NCI-H2107 treated with DMSO at 0.1 percent for 48 hours (cell line): ENCODE measurements at regions not wholly inside any gene's neighbourhood (a gene's known extent, or its start where the extent isn't known, plus 50 kb on each side); places are given as distances from the start of the nearest gene placed in this dataset.

Experiments used
- DNase-seq: peaks from one replicate; lab custom pipeline; 2025; ENCODE audit not compliant: unreplicated experiment; lab: John Stamatoyannopoulos, UW

GRCh38 chr2:43088143-43089073, 138.0 kb downstream of the ZFP36L2 start:
- DNase-seq, result no peak

- no peak for DNase-seq
Observed at GRCh38 chr2:43087413-43087812, 139.0 kb downstream of the ZFP36L2 start.

DNA sequence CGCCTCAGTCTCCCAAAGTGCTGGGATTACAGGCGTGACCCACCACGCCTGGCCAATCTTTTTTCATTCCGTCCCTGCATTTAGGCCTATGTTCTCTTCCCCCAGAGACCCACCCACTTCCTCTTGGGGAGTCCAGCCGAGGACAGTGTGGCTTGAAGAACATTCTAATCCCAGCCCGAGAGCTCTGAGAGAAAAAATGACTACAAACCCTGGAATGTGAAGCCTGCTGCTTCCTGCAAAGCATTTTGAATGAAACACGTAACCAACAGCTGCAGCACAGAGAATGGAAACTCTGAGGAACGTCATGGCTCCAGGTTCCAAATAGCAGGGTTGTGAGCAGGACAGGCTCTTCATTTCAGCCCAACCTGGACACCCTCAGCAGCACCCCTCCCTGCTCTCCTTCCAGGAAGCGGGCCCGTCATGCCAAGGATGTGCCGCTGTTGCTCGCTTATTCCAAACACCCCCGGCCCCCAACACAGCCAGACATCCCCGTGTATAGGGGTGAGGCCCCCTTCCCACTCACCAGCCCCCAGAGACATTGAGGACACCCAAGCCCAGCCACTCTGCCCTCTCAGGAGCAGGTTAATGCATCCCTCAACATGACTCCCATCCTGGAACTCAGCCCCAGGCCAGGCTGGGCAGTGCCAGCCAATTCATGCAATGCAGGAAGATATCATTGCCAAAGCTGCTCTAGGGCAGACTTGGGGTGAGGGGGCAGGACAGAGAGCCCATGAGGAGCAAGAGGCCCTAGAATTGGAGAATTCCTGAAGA, 139.8 kb downstream of the ZFP36L2 start:
- no peak for DNase-seq

DNA sequence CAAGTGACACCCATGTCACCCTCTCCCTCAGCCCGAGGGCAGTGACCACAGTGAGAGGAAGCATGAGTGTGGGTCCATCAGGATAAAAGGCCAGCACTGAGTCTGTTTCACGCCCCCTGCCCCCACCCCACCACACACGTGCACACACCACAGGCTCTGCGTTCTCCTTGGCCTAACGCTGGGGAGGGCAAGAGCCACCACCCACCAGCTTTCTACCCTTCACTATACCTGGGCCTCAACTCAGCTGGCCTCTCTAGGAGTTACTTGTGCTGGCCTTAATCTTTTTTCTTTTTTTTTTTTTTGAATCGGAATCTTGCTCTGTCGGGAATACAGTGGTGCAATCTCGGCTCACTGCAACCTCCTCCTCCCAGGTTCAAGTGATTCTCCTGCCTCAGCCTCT, 140.5 kb downstream of the ZFP36L2 start:
- DNase-seq, result no peak

GRCh38 chr2:43085505-43085904, 140.9 kb downstream of the ZFP36L2 start:
- DNase-seq, result no peak

- no peak for DNase-seq
Observed at GRCh38 chr2:43084699-43085091, 141.7 kb downstream of the ZFP36L2 start.

- no peak for DNase-seq
Observed at GRCh38 chr2:43083710-43084698, 142.4 kb downstream of the ZFP36L2 start.

GRCh38 chr2:43082903-43083677, 143.3 kb downstream of the ZFP36L2 start:
- DNase-seq, result no peak

DNA sequence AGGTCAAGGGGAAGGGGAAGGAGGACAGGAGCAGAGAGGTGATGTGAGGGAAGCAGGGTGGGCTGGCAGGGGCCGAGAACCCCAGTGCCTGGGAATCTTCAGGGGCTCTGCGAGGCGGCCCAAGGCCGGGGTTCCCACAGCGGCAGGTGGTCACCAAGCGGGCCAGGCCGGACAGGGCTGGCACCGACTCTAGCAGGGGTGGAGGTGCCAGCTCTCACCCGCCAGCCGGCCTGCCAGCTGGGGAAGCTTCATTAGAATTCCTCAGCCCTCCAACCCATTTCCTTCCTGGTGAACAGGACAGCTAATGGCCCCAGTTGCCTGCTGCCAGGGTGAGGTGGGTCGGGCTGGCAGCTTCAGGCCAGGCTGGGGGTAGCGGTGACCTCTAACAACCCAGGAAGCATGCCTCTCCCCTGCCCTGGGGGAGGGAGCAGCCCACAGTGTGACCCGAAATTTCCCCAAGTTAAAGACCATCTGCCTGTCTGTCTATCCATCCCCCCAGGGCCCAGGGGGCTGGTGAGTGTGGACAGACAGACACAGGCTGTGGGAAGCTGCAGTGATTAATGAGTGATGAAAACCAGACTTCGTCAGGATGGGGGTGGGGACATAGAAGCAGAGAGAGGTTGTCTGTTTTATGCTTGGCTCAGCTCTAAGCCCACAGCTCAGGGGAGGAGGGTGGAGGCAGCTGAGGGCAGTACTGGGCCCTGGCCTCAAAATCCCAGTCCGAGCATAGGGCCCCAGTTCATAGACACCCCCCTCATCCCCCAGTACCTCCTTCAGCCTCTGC, 144.1 kb downstream of the ZFP36L2 start:
- no peak for DNase-seq

- DNase-seq, result no peak
Observed at GRCh38 chr2:43081131-43081765, 145.2 kb downstream of the ZFP36L2 start.

DNA sequence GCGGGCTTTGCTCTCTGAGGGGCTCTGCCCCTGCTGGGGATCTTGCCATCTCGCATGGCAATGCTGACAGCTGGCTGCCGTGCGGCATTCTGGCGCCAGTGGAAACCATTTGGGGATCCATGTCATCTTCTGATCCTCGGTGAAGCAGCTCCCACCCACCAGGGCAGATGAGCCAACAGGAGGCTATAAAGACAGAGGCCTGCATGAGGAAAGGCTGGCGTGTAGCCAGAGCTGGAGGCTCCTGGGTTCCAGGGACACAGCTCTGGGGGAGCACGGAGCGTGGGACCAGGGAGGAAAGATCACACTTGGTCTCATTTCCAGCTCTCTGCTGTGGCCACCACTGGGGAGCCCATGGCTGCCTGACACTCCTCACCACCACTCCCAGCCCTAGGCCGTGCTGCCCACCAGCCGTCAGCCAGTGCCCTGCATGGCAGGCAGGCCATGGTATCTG, 145.8 kb downstream of the ZFP36L2 start:
- DNase-seq, result no peak

GRCh38 chr2:43078781-43079755, 147.3 kb downstream of the ZFP36L2 start:
- no peak for DNase-seq

- no peak for DNase-seq
Observed at GRCh38 chr2:43078301-43078700, 148.1 kb downstream of the ZFP36L2 start.

GRCh38 chr2:43077876-43078275, 148.5 kb downstream of the ZFP36L2 start:
- DNase-seq, result no peak

DNA sequence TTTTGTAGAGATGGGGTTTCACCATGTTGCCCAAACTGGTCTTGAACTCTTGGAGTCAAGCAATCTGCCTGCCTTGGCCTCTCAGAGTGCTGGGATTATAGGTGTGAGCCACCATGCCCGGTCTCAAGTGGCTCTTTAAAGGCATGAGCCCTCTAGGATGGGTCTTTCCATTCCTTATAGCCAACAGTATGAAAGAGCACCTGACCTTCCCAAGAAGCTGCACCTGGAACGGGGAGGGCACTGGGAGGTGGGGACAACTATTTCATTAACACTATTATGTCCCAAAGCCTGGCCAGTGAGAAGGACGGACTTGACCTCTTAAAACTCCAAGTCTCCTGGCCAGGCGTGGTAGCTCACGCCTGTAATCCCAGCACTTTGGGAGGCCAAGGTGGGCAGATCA, 149.7 kb downstream of the ZFP36L2 start:
- no peak for DNase-seq

GRCh38 chr2:43075811-43076585, 150.4 kb downstream of the ZFP36L2 start:
- no peak for DNase-seq

DNA sequence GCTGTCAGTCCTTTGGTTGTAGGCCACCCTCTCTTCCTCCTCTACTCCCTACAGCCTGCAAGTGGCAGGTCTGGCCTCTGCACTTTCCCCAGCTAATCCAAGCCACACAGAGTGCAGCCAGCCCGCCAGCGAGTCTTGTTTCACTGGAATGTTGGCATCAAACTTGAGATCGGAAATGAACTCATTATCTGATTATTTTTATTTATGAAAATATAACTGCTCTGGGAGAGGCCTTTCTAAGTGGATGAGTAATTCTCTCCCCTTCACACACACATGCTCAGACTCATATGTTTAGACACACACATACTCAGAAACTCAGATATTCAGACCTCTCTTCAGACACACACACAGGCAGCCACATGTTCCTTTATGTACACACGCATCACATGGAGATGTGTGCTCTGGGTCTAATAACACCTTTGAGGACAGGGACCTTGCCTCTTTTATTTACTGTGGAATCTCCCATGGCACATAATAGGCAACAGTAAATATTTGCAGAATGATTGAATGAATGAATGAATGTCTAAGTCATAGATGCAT, 151.3 kb downstream of the ZFP36L2 start:
- DNase-seq, result no peak
